IPS-20b (cell line): ENCODE measurements at regions not wholly inside any gene's neighbourhood (a gene's known extent, or its start where the extent isn't known, plus 50 kb on each side); places are given as distances from the start of the nearest gene placed in this dataset.
"Not testable (repeated sequence)": the region's sequence is repeated elsewhere in the genome, so short reads cannot be mapped to it uniquely, and the experiment has no call there.

ENCODE experiments used
- H3K27ac ChIP-seq: one replicate; pipeline ENCODE4 v1.5.1; 2013; ENCODE audit warnings: low read length
- H3K27me3 ChIP-seq: 2 replicates; pipeline ENCODE4 v1.6.1; 2013; ENCODE audit warnings: mild to moderate bottlenecking, low read length, inconsistent platforms; ENCODE audit not compliant: insufficient read depth
- H3K36me3 ChIP-seq: 2 replicates; pipeline ENCODE4 v1.6.1; 2013; ENCODE audit warnings: low read depth, mild to moderate bottlenecking, inconsistent platforms, low read length, moderate library complexity; ENCODE audit not compliant: insufficient read depth
- H3K4me1 ChIP-seq: 2 replicates; pipeline ENCODE4 v1.6.1; 2013; ENCODE audit warnings: mild to moderate bottlenecking, control low read depth, inconsistent platforms, low read length, moderate library complexity; ENCODE audit not compliant: insufficient read depth
- H3K4me3 ChIP-seq: 2 replicates; pipeline ENCODE4 v1.5.1; 2013; ENCODE audit warnings: mild to moderate bottlenecking, low read length, inconsistent platforms
- H3K9ac ChIP-seq: 2 replicates; pipeline ENCODE4 v1.6.1; 2013; ENCODE audit warnings: low read depth, mild to moderate bottlenecking, inconsistent platforms, low read length, moderate library complexity
- H3K9me3 ChIP-seq: 2 replicates; pipeline ENCODE4 v1.6.1; 2013; ENCODE audit warnings: mild to moderate bottlenecking, low read depth, low read length, inconsistent platforms; ENCODE audit not compliant: insufficient read depth

GRCh38 chr4:112708772-112709171 lies 71.8 kb downstream of the LARP7 start:
- no peaks in the 10 kb centered on the region for H3K9me3 ChIP-seq
- peaks cover 7% of the 10 kb centered on the region for H3K27me3 ChIP-seq
- no peaks in the 10 kb centered on the region for H3K36me3 ChIP-seq
- peak overlapping the region; percentile 80 for H3K4me3 ChIP-seq
- no peak overlapping the region; the same call in 1 of the 2 replicates for H3K9ac ChIP-seq
- H3K4me1 ChIP-seq, result peaks cover 14% of the 10 kb centered on the region; the same call in 1 of the 2 replicates
- H3K27ac ChIP-seq, result no peak overlapping the region

- Histone ChIP-seq H3K4me3 (no peak overlapping the region), H3K9me3 (no peaks in the 10 kb centered on the region), H3K27ac (peak overlapping the region; percentile 51), H3K36me3 (no peaks in the 10 kb centered on the region), H3K4me1 (peaks cover 4% of the 10 kb centered on the region; the same call in 1 of the 2 replicates), H3K9ac (no peak overlapping the region), H3K27me3 (no peaks in the 10 kb centered on the region)
Observed at GRCh38 chr4:112714922-112715901, 78.3 kb downstream of the LARP7 start.

- Histone ChIP-seq H3K4me3 (no peak overlapping the region), H3K9me3 (no peaks in the 10 kb centered on the region), H3K36me3 (no peaks in the 10 kb centered on the region), H3K9ac (no peak overlapping the region), H3K4me1 (peaks cover 7% of the 10 kb centered on the region; the same call in 1 of the 2 replicates), H3K27ac (no peak overlapping the region), H3K27me3 (no peaks in the 10 kb centered on the region)
Observed at GRCh38 chr4:112717856-112718255, 80.9 kb downstream of the LARP7 start.

DNA sequence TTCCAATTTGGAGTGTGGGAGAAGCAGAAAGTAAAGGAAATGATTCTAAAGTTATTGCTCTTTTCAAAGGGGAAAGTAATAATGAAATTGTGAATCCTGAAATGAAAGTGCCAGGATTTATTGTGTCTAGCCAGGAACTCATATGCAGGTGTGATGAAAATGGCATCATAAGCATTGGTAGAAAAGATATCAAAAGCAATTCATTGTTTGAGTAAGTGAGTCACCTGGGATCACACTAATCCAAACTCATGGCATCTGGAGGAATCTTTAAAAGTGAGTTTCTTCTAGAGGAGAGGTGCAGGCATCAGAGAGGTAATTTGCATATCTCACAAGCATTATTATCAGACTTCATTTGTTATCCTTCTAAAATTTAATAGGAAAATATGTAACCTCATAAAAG lies 84.7 kb downstream of the LARP7 start:
- Histone ChIP-seq H3K9me3 (no peaks in the 10 kb centered on the region), H3K9ac (no peak overlapping the region), H3K4me3 (no peak overlapping the region), H3K27me3 (no peaks in the 10 kb centered on the region), H3K36me3 (no peaks in the 10 kb centered on the region), H3K27ac (no peak overlapping the region), H3K4me1 (peaks cover 7% of the 10 kb centered on the region; the same call in 1 of the 2 replicates)

DNA sequence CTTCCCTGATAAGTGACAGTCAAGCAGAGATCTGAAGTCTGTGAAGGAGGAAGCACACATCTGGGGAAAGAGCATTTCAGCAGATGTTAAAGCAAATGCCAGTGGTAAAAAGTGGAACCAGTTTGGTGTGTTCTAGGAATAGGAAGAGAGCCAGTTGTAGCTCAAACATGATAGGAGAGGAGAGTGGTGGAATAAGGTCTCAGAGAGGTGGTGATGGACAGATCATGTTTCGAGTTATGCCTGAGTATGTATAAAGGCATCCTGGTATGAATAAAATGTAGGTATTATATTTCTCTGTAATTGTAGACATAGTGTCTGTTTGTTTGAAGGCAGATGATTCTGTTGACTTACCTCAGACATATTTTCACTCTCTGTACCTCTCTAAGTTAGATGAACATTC lies 89.1 kb downstream of the LARP7 start:
- Histone ChIP-seq H3K27ac (no peak overlapping the region), H3K9ac (no peak overlapping the region), H3K9me3 (no peaks in the 10 kb centered on the region), H3K4me1 (peaks cover 2% of the 10 kb centered on the region; the same call in 1 of the 2 replicates), H3K36me3 (no peaks in the 10 kb centered on the region), H3K4me3 (no peak overlapping the region), H3K27me3 (no peaks in the 10 kb centered on the region)

DNA sequence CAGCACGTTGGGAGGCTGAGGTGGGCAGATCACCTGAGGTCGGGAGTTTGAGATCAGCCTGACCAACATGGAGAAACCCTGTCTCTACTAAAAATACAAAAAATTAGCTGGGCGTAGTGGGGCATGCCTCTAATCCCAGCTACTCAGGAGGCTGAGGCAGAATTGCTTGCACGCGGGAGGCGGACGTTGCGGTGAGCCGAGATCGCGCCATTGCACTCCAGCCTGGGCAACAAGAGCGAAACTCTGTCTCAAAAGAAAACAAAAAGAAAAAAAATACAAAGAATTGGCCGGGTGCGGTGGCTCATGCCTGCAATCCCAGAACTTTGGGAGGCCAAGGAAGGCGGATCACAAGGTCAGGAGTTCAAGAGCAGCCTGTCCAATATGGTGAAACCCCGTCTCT lies 90.8 kb downstream of the LARP7 start:
- H3K36me3 ChIP-seq, H3K4me1 ChIP-seq, H3K27me3 ChIP-seq, H3K9ac ChIP-seq, H3K4me3 ChIP-seq, H3K27ac ChIP-seq, H3K9me3 ChIP-seq: not testable (repeated sequence)

GRCh38 chr4:112731715-112732114 lies 94.8 kb downstream of the LARP7 start:
- H3K27ac ChIP-seq, result no peak overlapping the region

DNA sequence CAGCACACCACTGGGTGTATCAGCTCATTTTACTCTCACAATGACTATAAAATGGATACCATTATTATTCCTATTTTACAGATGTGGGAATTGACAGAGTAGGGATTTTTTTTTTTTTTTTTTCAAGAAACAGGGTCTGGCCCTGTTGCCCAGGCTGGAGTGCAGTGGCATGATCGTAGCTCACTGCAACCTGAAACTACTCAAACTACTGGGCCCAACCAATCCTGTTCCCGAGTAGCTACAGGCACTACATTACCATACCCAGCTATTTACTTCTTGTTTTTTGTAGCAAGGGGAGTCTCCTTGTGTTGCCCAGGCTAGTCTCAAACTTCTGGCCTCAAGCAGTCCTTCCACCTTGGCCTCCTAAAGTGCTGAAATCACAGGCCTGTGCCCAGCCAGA lies 95.2 kb downstream of the LARP7 start:
- no peaks in the 10 kb centered on the region for H3K27me3 ChIP-seq
- H3K36me3 ChIP-seq, result no peaks in the 10 kb centered on the region
- H3K4me3 ChIP-seq, result no peak overlapping the region
- H3K4me1 ChIP-seq, result no peaks in the 10 kb centered on the region; the same call in 1 of the 2 replicates
- peak overlapping the region; percentile 14; the same call in 1 of the 2 replicates for H3K9ac ChIP-seq
- no peak overlapping the region for H3K27ac ChIP-seq
- H3K9me3 ChIP-seq, result no peaks in the 10 kb centered on the region

More at GRCh38 chr4:112731715-112732114, 94.8 kb downstream of the LARP7 start:
- Histone ChIP-seq H3K4me3 (no peak overlapping the region), H3K27me3 (no peaks in the 10 kb centered on the region), H3K9me3 (no peaks in the 10 kb centered on the region), H3K9ac (no peak overlapping the region), H3K36me3 (no peaks in the 10 kb centered on the region), H3K4me1 (no peaks in the 10 kb centered on the region; the same call in 1 of the 2 replicates)

DNA sequence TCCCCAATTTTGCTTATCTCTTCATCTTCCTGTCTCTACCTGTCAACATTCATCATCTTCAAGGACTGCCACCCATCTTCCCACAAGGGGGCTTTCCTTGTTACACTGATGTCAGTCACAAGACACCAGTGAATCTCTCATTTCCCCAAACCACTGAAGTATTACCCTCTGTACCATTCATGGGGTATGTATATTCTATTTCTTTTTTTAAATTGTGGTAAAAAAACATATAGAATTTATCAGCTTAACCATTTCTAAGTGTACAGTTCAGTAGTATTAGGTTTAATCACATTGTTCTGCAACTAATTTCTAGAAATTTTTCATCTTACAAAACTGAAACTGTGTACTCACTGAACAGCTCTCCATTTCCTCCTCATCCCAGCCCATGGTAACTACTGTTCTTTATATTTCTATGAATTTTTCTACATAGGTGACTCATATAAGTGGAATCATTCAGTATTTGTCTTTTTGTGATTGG lies 98.6 kb downstream of the LARP7 start:
- Histone ChIP-seq H3K4me1 (peaks cover 3% of the 10 kb centered on the region), H3K4me3 (no peak overlapping the region), H3K27me3 (no peaks in the 10 kb centered on the region), H3K9me3 (no peaks in the 10 kb centered on the region), H3K27ac (no peak overlapping the region), H3K36me3 (peaks cover 4% of the 10 kb centered on the region; the same call in 1 of the 2 replicates), H3K9ac (no peak overlapping the region)

DNA sequence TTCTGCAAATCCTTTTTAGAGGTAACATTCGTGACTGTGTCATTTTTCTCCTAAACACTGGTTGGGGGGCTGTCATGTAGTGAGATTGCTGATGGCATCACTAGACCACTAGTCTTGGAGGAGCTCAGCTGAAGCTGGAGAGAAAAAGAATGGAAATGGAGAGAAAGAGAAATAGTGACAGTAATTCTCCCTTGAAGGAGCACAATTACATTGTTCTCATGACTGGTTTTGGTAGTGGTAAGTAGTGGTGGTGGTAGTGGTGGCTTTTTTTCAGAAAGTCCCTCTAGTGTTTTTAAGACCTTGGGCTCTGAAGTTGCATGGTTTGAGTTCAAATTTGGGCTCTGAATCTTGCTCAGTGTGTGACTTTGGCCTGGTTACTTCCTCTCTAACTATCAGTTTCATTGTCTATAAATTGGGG lies 99.8 kb downstream of the LARP7 start:
- H3K9ac ChIP-seq, result no peak overlapping the region
- peaks cover 4% of the 10 kb centered on the region; the same call in 1 of the 2 replicates for H3K36me3 ChIP-seq
- H3K27ac ChIP-seq, result no peak overlapping the region
- peaks cover 3% of the 10 kb centered on the region for H3K4me1 ChIP-seq
- no peaks in the 10 kb centered on the region for H3K27me3 ChIP-seq
- no peak overlapping the region for H3K4me3 ChIP-seq
- H3K9me3 ChIP-seq, result no peaks in the 10 kb centered on the region

DNA sequence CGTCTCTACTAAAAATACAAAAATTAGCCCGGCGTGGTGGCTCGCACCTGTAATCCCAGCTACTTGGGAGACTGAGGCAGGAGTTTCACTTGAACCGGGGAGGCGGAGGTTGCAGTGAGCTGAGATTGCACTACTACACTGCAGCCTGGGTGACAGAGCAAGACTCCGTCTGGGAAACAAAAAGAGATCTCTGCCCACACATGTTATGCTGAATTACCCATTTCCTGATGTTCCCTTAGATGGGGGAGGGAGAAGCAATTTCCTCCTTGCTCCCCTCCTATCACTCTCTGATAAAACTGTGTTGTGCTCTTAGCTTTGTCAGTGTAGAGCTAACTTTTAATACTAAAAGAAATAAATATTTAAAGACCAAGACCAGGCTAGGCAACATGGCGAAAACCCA lies 102.5 kb downstream of the LARP7 start:
- Histone ChIP-seq H3K27ac (peak overlapping the region; percentile 59), H3K27me3 (no peaks in the 10 kb centered on the region), H3K36me3 (peaks cover 4% of the 10 kb centered on the region; the same call in 1 of the 2 replicates), H3K4me1 (peaks cover 3% of the 10 kb centered on the region; the same call in 1 of the 2 replicates), H3K9me3 (no peaks in the 10 kb centered on the region), H3K4me3 (no peak overlapping the region), H3K9ac (no peak overlapping the region)
